ENCODE measurements at regions not wholly inside any gene's neighbourhood (a gene's known extent, or its start where the extent isn't known, plus 50 kb on each side); places are given as distances from the start of the nearest gene placed in this dataset.
A peak's percentile ranks its signal among the peaks of the same experiment; 100 is the strongest.

- H3K27me3 ChIP-seq: no peaks in the 10 kb centered on the region
- H3K36me3 ChIP-seq: no peaks in the 10 kb centered on the region
- H3K27me3 Mint-ChIP-seq (ENCODE audit: insufficient read depth, low read depth): no peaks in the 10 kb centered on the region
- H3K79me2 ChIP-seq (ENCODE audit: low read depth): no peaks in the 10 kb centered on the region
- no peak overlapping the region for H3K9ac ChIP-seq
- DNase-seq (ENCODE audit: low spot score): no peak
- no peaks in the 10 kb centered on the region for H3F3A ChIP-seq (ENCODE audit: low read depth)
- H3K4me1 Mint-ChIP-seq: no peaks in the 10 kb centered on the region
- no peaks in the 10 kb centered on the region for H3K9me3 ChIP-seq (ENCODE audit: low read depth)
- H3K27ac ChIP-seq: no peak overlapping the region
- H3K4me2 ChIP-seq: no peak overlapping the region
- H4K20me1 ChIP-seq (ENCODE audit: low read depth): no peaks in the 10 kb centered on the region
- H3K4me3 Mint-ChIP-seq: no peak overlapping the region
- H3K4me3 ChIP-seq: no peak overlapping the region
- no peaks in the 10 kb centered on the region for H3K4me1 ChIP-seq
- no peak overlapping the region for H3K27ac Mint-ChIP-seq
- no peaks in the 10 kb centered on the region for H3K9me3 Mint-ChIP-seq
- H2AFZ ChIP-seq (replicated peaks): no peak overlapping the region
- TF ChIP-seq EZH2 (IDR thresholded peaks at IDR 0.05) (no peak), EZH2phosphoT487 (IDR thresholded peaks at IDR 0.05) (no peak), CTCF (IDR thresholded peaks at IDR 0.05) (no peak)
- H3K36me3 Mint-ChIP-seq: no peaks in the 10 kb centered on the region
These were observed 408.9 kb upstream of the LRATD1 start for GRCh38 chr2:14223576-14223975.

GRCh38 chr2:14231391-14231898, 401.1 kb upstream of the LRATD1 start:
- Mint-ChIP-seq H3K36me3 (no peaks in the 10 kb centered on the region), H3K27me3 (ENCODE audit: insufficient read depth, low read depth) (peaks cover 2% of the 10 kb centered on the region), H3K4me3 (no peak overlapping the region), H3K9me3 (no peaks in the 10 kb centered on the region), H3K27ac (no peak overlapping the region), H3K4me1 (no peaks in the 10 kb centered on the region)
- no peak for DNase-seq (ENCODE audit: low spot score)
- peak overlapping the region; percentile 48 for H3K4me2 ChIP-seq
- H3K9ac ChIP-seq: no peak overlapping the region
- H3K36me3 ChIP-seq: no peaks in the 10 kb centered on the region
- no peaks in the 10 kb centered on the region for H3K27me3 ChIP-seq
- peaks cover 23% of the 10 kb centered on the region for H3K4me1 ChIP-seq
- H3K4me3 ChIP-seq: no peak overlapping the region
- H2AFZ ChIP-seq (replicated peaks): no peak overlapping the region
- H3K27ac ChIP-seq: no peak overlapping the region
- H4K20me1 ChIP-seq (ENCODE audit: low read depth): no peaks in the 10 kb centered on the region
- no peak for TF ChIP-seq EZH2phosphoT487 (IDR thresholded peaks at IDR 0.05)
- H3K9me3 ChIP-seq (ENCODE audit: low read depth): no peaks in the 10 kb centered on the region
- H3K79me2 ChIP-seq (ENCODE audit: low read depth): no peaks in the 10 kb centered on the region
- peaks cover 5% of the 10 kb centered on the region for H3F3A ChIP-seq (ENCODE audit: low read depth)

GRCh38 chr2:14232217-14232616, 400.3 kb upstream of the LRATD1 start:
- Histone ChIP-seq H3K79me2 (ENCODE audit: low read depth) (no peaks in the 10 kb centered on the region), H3K27ac (peak overlapping the region; percentile 13), H3K36me3 (no peaks in the 10 kb centered on the region), H3K4me3 (no peak overlapping the region), H3K9ac (no peak overlapping the region), H3K4me1 (peaks cover 23% of the 10 kb centered on the region), H3K27me3 (no peaks in the 10 kb centered on the region), H3K4me2 (peak overlapping the region; percentile 48), H4K20me1 (ENCODE audit: low read depth) (no peaks in the 10 kb centered on the region), H3K9me3 (ENCODE audit: low read depth) (no peaks in the 10 kb centered on the region), H2AFZ (replicated peaks) (no peak overlapping the region), H3F3A (ENCODE audit: low read depth) (peaks cover 5% of the 10 kb centered on the region)
- Mint-ChIP-seq H3K9me3 (no peaks in the 10 kb centered on the region), H3K27me3 (ENCODE audit: insufficient read depth, low read depth) (peaks cover 2% of the 10 kb centered on the region), H3K27ac (no peak overlapping the region), H3K4me1 (no peaks in the 10 kb centered on the region), H3K36me3 (no peaks in the 10 kb centered on the region), H3K4me3 (no peak overlapping the region)
- no peak for TF ChIP-seq EZH2phosphoT487 (IDR thresholded peaks at IDR 0.05)
- no peak for TF ChIP-seq CTCF (IDR thresholded peaks at IDR 0.05)
- no peak for TF ChIP-seq EZH2 (IDR thresholded peaks at IDR 0.05)
- peak; percentile 59 for DNase-seq (ENCODE audit: low spot score)

GRCh38 chr2:14234911-14235310, 397.6 kb upstream of the LRATD1 start:
- no peak overlapping the region for H3K27ac ChIP-seq
- DNase-seq (ENCODE audit: low spot score): no peak
- peaks cover 23% of the 10 kb centered on the region for H3K4me1 ChIP-seq
- no peaks in the 10 kb centered on the region for H4K20me1 ChIP-seq (ENCODE audit: low read depth)
- H3K36me3 ChIP-seq: no peaks in the 10 kb centered on the region
- no peaks in the 10 kb centered on the region for H3K9me3 ChIP-seq (ENCODE audit: low read depth)
- H3K27ac Mint-ChIP-seq: no peak overlapping the region
- no peaks in the 10 kb centered on the region for H3K4me1 Mint-ChIP-seq
- no peaks in the 10 kb centered on the region for H3K36me3 Mint-ChIP-seq
- H3K27me3 Mint-ChIP-seq (ENCODE audit: insufficient read depth, low read depth): peaks cover 2% of the 10 kb centered on the region
- TF ChIP-seq EZH2 (IDR thresholded peaks at IDR 0.05) (no peak), EZH2phosphoT487 (IDR thresholded peaks at IDR 0.05) (no peak), CTCF (IDR thresholded peaks at IDR 0.05) (no peak)
- no peaks in the 10 kb centered on the region for H3K27me3 ChIP-seq
- peaks cover 5% of the 10 kb centered on the region for H3F3A ChIP-seq (ENCODE audit: low read depth)
- no peak overlapping the region for H3K4me2 ChIP-seq
- no peak overlapping the region for H3K9ac ChIP-seq
- no peak overlapping the region for H3K4me3 ChIP-seq
- H2AFZ ChIP-seq (replicated peaks): no peak overlapping the region
- H3K9me3 Mint-ChIP-seq: no peaks in the 10 kb centered on the region
- no peaks in the 10 kb centered on the region for H3K79me2 ChIP-seq (ENCODE audit: low read depth)
- no peak overlapping the region for H3K4me3 Mint-ChIP-seq
